Calu3 (cell line): ENCODE measurements at regions not wholly inside any gene's neighbourhood (a gene's known extent, or its start where the extent isn't known, plus 50 kb on each side); places are given as distances from the start of the nearest gene placed in this dataset.

Source experiments
- BruUV-seq: library from RNA; stranded (reverse); fragments of 400-500 nt; replicated peaks from 2 replicates; lab custom pipeline; 2021; lab: Mats Ljungman, UMichigan
- CTCF ChIA-PET: fragments of 300-600 bp; sonication (Branson Sonifier 250); formaldehyde crosslinking; loops from one replicate; lab custom pipeline; 2022; ENCODE audit warnings: antibody characterized with exemption; lab: Charles Lee
- DNase-seq: peaks from one replicate; pipeline ENCODE4 v3.0.0; 2022
- H3K27ac Mint-ChIP-seq: one replicate; pipeline ENCODE4 v1.8.0; 2022; ENCODE audit warnings: mixed read lengths; ENCODE audit not compliant: unreplicated experiment
- H3K27me3 Mint-ChIP-seq: one replicate; pipeline ENCODE4 v1.8.0; 2022; ENCODE audit warnings: mixed read lengths; ENCODE audit not compliant: unreplicated experiment
- H3K36me3 Mint-ChIP-seq: one replicate; pipeline ENCODE4 v1.8.0; 2022; ENCODE audit warnings: mild to moderate bottlenecking, moderate library complexity, mixed read lengths; ENCODE audit not compliant: insufficient read depth, unreplicated experiment
- H3K4me1 Mint-ChIP-seq: one replicate; pipeline ENCODE4 v1.8.0; 2022; ENCODE audit warnings: mild to moderate bottlenecking, low read depth, mixed read lengths; ENCODE audit not compliant: unreplicated experiment
- H3K4me3 Mint-ChIP-seq: one replicate; pipeline ENCODE4 v1.8.0; 2022; ENCODE audit warnings: mild to moderate bottlenecking, low read depth, moderate library complexity, mixed read lengths; ENCODE audit not compliant: unreplicated experiment
- H3K9me3 Mint-ChIP-seq: one replicate; pipeline ENCODE4 v1.8.0; 2022; ENCODE audit warnings: low read depth, mixed read lengths; ENCODE audit not compliant: unreplicated experiment
- CTCF ChIP-seq: fragments of 200-600 bp; IDR thresholded peaks from one replicate; pipeline ENCODE4 v1.8.0; 2022; ENCODE audit warnings: antibody characterized with exemption; ENCODE audit not compliant: unreplicated experiment
- intact Hi-C: fragments of 100-400 bp; cut with micrococcal nuclease; formaldehyde crosslinking; loops from one replicate; pipeline ENCODE4 v1.10.0; 2022; ENCODE audit not compliant: unreplicated experiment

GRCh38 chr11:90556026-90556425, 333.2 kb upstream of the CHORDC1 start:
- no TSS peak for BruUV-seq
- CTCF ChIA-PET: no interaction called here
- intact Hi-C loops: no loop called here

GRCh38 chr11:90555477-90555876, 332.6 kb upstream of the CHORDC1 start:
- no peak for DNase-seq
- CTCF ChIA-PET: no interaction called here
- TF ChIP-seq CTCF: no peak
- Mint-ChIP-seq H3K9me3 (no peaks in the 10 kb centered on the region), H3K4me1 (no peaks in the 10 kb centered on the region), H3K27me3 (no peaks in the 10 kb centered on the region), H3K27ac (no peak overlapping the region), H3K4me3 (no peak overlapping the region), H3K36me3 (no peaks in the 10 kb centered on the region)
- intact Hi-C loops: no loop called here
- no TSS peak for BruUV-seq

More at GRCh38 chr11:90556026-90556425, 333.2 kb upstream of the CHORDC1 start:
- Mint-ChIP-seq H3K4me3 (no peak overlapping the region), H3K4me1 (no peaks in the 10 kb centered on the region), H3K27ac (no peak overlapping the region), H3K27me3 (no peaks in the 10 kb centered on the region), H3K9me3 (no peaks in the 10 kb centered on the region), H3K36me3 (no peaks in the 10 kb centered on the region)
- no peak for DNase-seq
- no peak for TF ChIP-seq CTCF

GRCh38 chr11:90542092-90542491, 319.2 kb upstream of the CHORDC1 start:
- no peaks in the 10 kb centered on the region for H3K4me1 Mint-ChIP-seq
- H3K27ac Mint-ChIP-seq: no peak overlapping the region
- no peak overlapping the region for H3K4me3 Mint-ChIP-seq
- DNase-seq: no peak
- intact Hi-C loops: no loop called here
- no TSS peak for BruUV-seq
- H3K36me3 Mint-ChIP-seq: no peaks in the 10 kb centered on the region
- CTCF ChIA-PET: no interaction called here
- H3K9me3 Mint-ChIP-seq: no peaks in the 10 kb centered on the region
- H3K27me3 Mint-ChIP-seq: no peaks in the 10 kb centered on the region
- no peak for TF ChIP-seq CTCF

- intact Hi-C loops: no loop called here
- DNase-seq: no peak
- no peak overlapping the region for H3K27ac Mint-ChIP-seq
- BruUV-seq: no TSS peak
- no peaks in the 10 kb centered on the region for H3K27me3 Mint-ChIP-seq
- no peaks in the 10 kb centered on the region for H3K9me3 Mint-ChIP-seq
- H3K4me1 Mint-ChIP-seq: no peaks in the 10 kb centered on the region
- H3K36me3 Mint-ChIP-seq: no peaks in the 10 kb centered on the region
- TF ChIP-seq CTCF: no peak
- no peak overlapping the region for H3K4me3 Mint-ChIP-seq
- CTCF ChIA-PET: no interaction called here
These were observed 313.5 kb upstream of the CHORDC1 start for GRCh38 chr11:90536301-90536700.
